OCI-LY7 (cell line): ENCODE measurements at regions not wholly inside any gene's neighbourhood (a gene's known extent, or its start where the extent isn't known, plus 50 kb on each side); places are given as distances from the start of the nearest gene placed in this dataset.

Source experiments
- BruUV-seq: library from RNA; stranded (reverse); fragments of 400-500 nt; replicated peaks from 2 replicates; lab custom pipeline; 2021; lab: Mats Ljungman, UMichigan
- CTCF ChIA-PET: fragments of 300-600 bp; sonication (Branson Sonifier 250); formaldehyde crosslinking; loops from one replicate; lab custom pipeline; 2022; ENCODE audit warnings: antibody characterized with exemption; ENCODE audit not compliant: unreplicated experiment; lab: Charles Lee
- POLR2A ChIA-PET: fragments of 300-600 bp; sonication (Branson Sonifier 250); formaldehyde crosslinking; loops from one replicate; lab custom pipeline; 2022; ENCODE audit warnings: antibody characterized with exemption; lab: Charles Lee
- DNase-seq: peaks from one replicate; pipeline ENCODE4 v3.0.0-alpha.2; 2015; ENCODE audit warnings: low spot score
- H2AFZ ChIP-seq: fragments of 200-600 bp; sonication (generic), shearing (Covaris generic); 2 replicates; pipeline ENCODE4 v1.6.1; 2014; ENCODE audit warnings: mild to moderate bottlenecking, antibody characterized with exemption, low read length, moderate library complexity
- H3K27ac ChIP-seq: fragments of 200-600 bp; sonication (generic); 2 replicates; pipeline ENCODE4 v1.5.1; 2014; ENCODE audit warnings: mixed run types, low read depth, mild to moderate bottlenecking, moderate library complexity, low read length, inconsistent platforms; ENCODE audit not compliant: poor library complexity, severe bottlenecking
- H3K36me3 ChIP-seq: fragments of 200-600 bp; sonication (generic); 2 replicates; pipeline ENCODE4 v1.6.1; 2014; ENCODE audit warnings: mild to moderate bottlenecking, antibody characterized with exemption, low read length, moderate library complexity, mixed read lengths; ENCODE audit not compliant: insufficient read depth
- H3K4me1 ChIP-seq: fragments of 200-600 bp; sonication (generic); 2 replicates; pipeline ENCODE4 v1.5.1; 2014; ENCODE audit warnings: mild to moderate bottlenecking, low read length; ENCODE audit not compliant: insufficient read depth, poor library complexity, severe bottlenecking
- H3K4me2 ChIP-seq: fragments of 200-600 bp; sonication (generic); 2 replicates; pipeline ENCODE4 v1.6.1; 2014; ENCODE audit warnings: mild to moderate bottlenecking, low read length
- H3K4me3 ChIP-seq: fragments of 200-600 bp; sonication (generic); 2 replicates; pipeline ENCODE4 v1.5.1; 2014; ENCODE audit warnings: mild to moderate bottlenecking, low read depth, low read length; ENCODE audit not compliant: poor library complexity, severe bottlenecking
- H3K79me2 ChIP-seq: fragments of 200-600 bp; sonication (generic); 2 replicates; pipeline ENCODE4 v1.6.1; 2016; ENCODE audit warnings: low read depth, mild to moderate bottlenecking, low read length, moderate library complexity, mixed read lengths; ENCODE audit not compliant: insufficient read depth
- H3K9me2 ChIP-seq: fragments of 200-600 bp; sonication (generic); 2 replicates; pipeline ENCODE4 v1.6.1; 2016; ENCODE audit warnings: mild to moderate bottlenecking, low read length, mixed read lengths; ENCODE audit not compliant: insufficient read depth
- H3K9me3 ChIP-seq: fragments of 200-600 bp; sonication (generic); 2 replicates; pipeline ENCODE4 v1.6.1; 2014; ENCODE audit warnings: mild to moderate bottlenecking, mixed run types, low read length, mixed read lengths
- H4K20me1 ChIP-seq: fragments of 200-600 bp; sonication (generic); 2 replicates; pipeline ENCODE4 v1.6.1; 2014; ENCODE audit warnings: mild to moderate bottlenecking, antibody characterized with exemption, low read length, moderate library complexity, mixed read lengths; ENCODE audit not compliant: insufficient read depth
- CTCF ChIP-seq: fragments of 200-600 bp; sonication (generic); conservative IDR thresholded peaks from 2 replicates; pipeline ENCODE4 v1.5.1; 2014; ENCODE audit warnings: mild to moderate bottlenecking, antibody characterized with exemption, low read length, moderate library complexity, mixed read lengths
- EZH2phosphoT487 ChIP-seq: fragments of 200-600 bp; sonication (generic); IDR thresholded peaks from 2 replicates; pipeline ENCODE4 v1.6.1; 2018; ENCODE audit warnings: low read depth, borderline replicate concordance, mild to moderate bottlenecking, mixed run types, antibody characterized with exemption, low read length, moderate library complexity, mixed read lengths
- intact Hi-C: fragments of 100-400 bp; cut with micrococcal nuclease; formaldehyde crosslinking; loops from one replicate; pipeline ENCODE4 v1.10.0; 2022; ENCODE audit not compliant: unreplicated experiment

GRCh38 chr6:117089604-117090003 is 175.8 kb upstream of the VGLL2 start:
- no peak overlapping the region for H3K4me3 ChIP-seq
- CTCF ChIA-PET = no interaction called here
- no peak overlapping the region for H3K27ac ChIP-seq
- H2AFZ ChIP-seq = no peak overlapping the region
- DNase-seq = no peak
- no peaks in the 10 kb centered on the region for H3K4me1 ChIP-seq
- POLR2A ChIA-PET = interaction anchor here (0.6 kb wide), 1 partner anchor 25 kb away, joined by 3 read pairs; no protein-coding TSS in a partner anchor
- H3K79me2 ChIP-seq = no peaks in the 10 kb centered on the region
- H3K4me2 ChIP-seq = no peak overlapping the region
- no peaks in the 10 kb centered on the region for H3K9me2 ChIP-seq
- BruUV-seq = no TSS peak
- no peaks in the 10 kb centered on the region for H4K20me1 ChIP-seq
- intact Hi-C loops = no loop called here
- H3K9me3 ChIP-seq = no peaks in the 10 kb centered on the region
- TF ChIP-seq CTCF (no peak), EZH2phosphoT487 (no peak)
- H3K36me3 ChIP-seq = no peaks in the 10 kb centered on the region

- intact Hi-C loops = no loop called here
- BruUV-seq = no TSS peak
- Histone ChIP-seq H3K4me2 (no peak overlapping the region), H3K4me1 (no peaks in the 10 kb centered on the region), H3K36me3 (no peaks in the 10 kb centered on the region), H3K9me3 (no peaks in the 10 kb centered on the region), H3K27ac (no peak overlapping the region), H3K9me2 (no peaks in the 10 kb centered on the region), H4K20me1 (no peaks in the 10 kb centered on the region), H2AFZ (no peak overlapping the region), H3K4me3 (no peak overlapping the region), H3K79me2 (no peaks in the 10 kb centered on the region)
- ChIA-PET CTCF (no interaction called here), POLR2A (no interaction called here)
- no peak for TF ChIP-seq EZH2phosphoT487
- TF ChIP-seq CTCF = no peak
- no peak for DNase-seq
These were observed 155.2 kb upstream of the VGLL2 start for GRCh38 chr6:117110146-117110545.

- H3K4me3 ChIP-seq = no peak overlapping the region
- DNase-seq = no peak
- H3K36me3 ChIP-seq = no peaks in the 10 kb centered on the region
- no peak overlapping the region for H3K4me2 ChIP-seq
- H3K79me2 ChIP-seq = no peaks in the 10 kb centered on the region
- ChIA-PET POLR2A (no interaction called here), CTCF (no interaction called here)
- no TSS peak for BruUV-seq
- TF ChIP-seq EZH2phosphoT487 (no peak), CTCF (no peak)
- intact Hi-C loops = no loop called here
- H3K9me3 ChIP-seq = no peaks in the 10 kb centered on the region
- H3K9me2 ChIP-seq = no peaks in the 10 kb centered on the region
- H4K20me1 ChIP-seq = no peaks in the 10 kb centered on the region
- H3K27ac ChIP-seq = no peak overlapping the region
- no peaks in the 10 kb centered on the region for H3K4me1 ChIP-seq
- H2AFZ ChIP-seq = no peak overlapping the region
These were observed 154.6 kb upstream of the VGLL2 start for GRCh38 chr6:117110737-117111136.
